K562 (cell line): ENCODE measurements at regions not wholly inside any gene's neighbourhood (a gene's known extent, or its start where the extent isn't known, plus 50 kb on each side); places are given as distances from the start of the nearest gene placed in this dataset.

ENCODE experiments used
- ATAC-seq: fragments of 200-7000 bp; cut with Tn5 transposase; 3 replicates; pipeline ENCODE4 v1.9.1; 2020; ENCODE audit warnings: moderate library complexity
- BruUV-seq: library from RNA; stranded (reverse); fragments of 400-500 nt; replicated peaks from 2 replicates; lab custom pipeline; 2021; lab: Mats Ljungman, UMichigan
- CTCF ChIA-PET: fragments of 300-600 bp; formaldehyde crosslinking; extraction: SDS; loops from one replicate; lab custom pipeline; 2021; ENCODE audit warnings: low intra/inter-chr PET ratio; lab: Yijun Ruan, JAX
- POLR2A ChIA-PET: fragments of 300-600, 350-650 bp; sonication (Branson Sonifier 250); formaldehyde crosslinking; extraction: SDS; loops from one replicate; lab custom pipeline; 2021; ENCODE audit warnings: antibody characterized with exemption, inconsistent platforms; lab: Yijun Ruan, JAX
- DNase-seq, 4 experiments: peaks; one replicate each; pipeline versions ENCODE4 v3.0.0 to v3.0.0-alpha.2; 2011 to 2018; ENCODE audit warnings: low spot score in 3 of 4, mixed read lengths in 3 of 4; ENCODE audit errors: extremely low read depth in 1 of 4
- FAIRE-seq: peaks from 2 replicates; lab custom pipeline; 2011; peaks lifted over from hg19 to GRCh38; lab: Jason Lieb, UNC
- H2AFZ ChIP-seq: 2 replicates; pipeline ENCODE4 v1.6.0; 2011; ENCODE audit warnings: low read depth, low read length, control low read depth, inconsistent platforms
- H3K27ac ChIP-seq: fragments of 200-600 bp; 3 replicates; pipeline ENCODE4 v1.8.0; 2011; ENCODE audit warnings: low read depth, mild to moderate bottlenecking, control low read depth, inconsistent platforms, low read length, moderate library complexity, mixed read lengths; ENCODE audit errors: extremely low read depth
- H3K27me3 ChIP-seq, 2 experiments: fragments of 300-600 bp in 1 of 2; 2 replicates in 1 of 2; 3 replicates in 1 of 2; pipeline versions ENCODE4 v1.6.0 to v1.8.0; 2011; ENCODE audit warnings: inconsistent platforms in 2 of 2, low read length in 2 of 2, mild to moderate bottlenecking in 1 of 2, mixed read lengths in 1 of 2, moderate library complexity in 1 of 2; ENCODE audit not compliant: control insufficient read depth in 2 of 2, insufficient read depth in 2 of 2
- H3K36me3 ChIP-seq: fragments of 300-600 bp; 3 replicates; pipeline ENCODE4 v1.8.0; 2011; ENCODE audit warnings: mild to moderate bottlenecking, low read length, inconsistent platforms; ENCODE audit not compliant: control insufficient read depth, insufficient read depth
- H3K4me1 ChIP-seq, 2 experiments: fragments of 200-600 bp in 1 of 2; replicated peaks in 1 of 2; 2 replicates in 1 of 2; 3 replicates in 1 of 2; pipeline versions ENCODE4 v1.5.1 to v1.8.0; 2011; ENCODE audit warnings: inconsistent platforms in 2 of 2, low read length in 2 of 2, mild to moderate bottlenecking in 1 of 2, mixed read lengths in 1 of 2, moderate library complexity in 1 of 2; ENCODE audit not compliant: control insufficient read depth in 2 of 2, insufficient read depth in 2 of 2
- H3K4me2 ChIP-seq: 2 replicates; pipeline ENCODE4 v1.6.1; 2011; ENCODE audit warnings: low read length, control low read depth, inconsistent platforms, mixed read lengths; ENCODE audit not compliant: insufficient read depth
- H3K4me3 ChIP-seq: fragments of 200-600 bp; sonication (generic), shearing (Covaris generic); 2 replicates; pipeline ENCODE4 v1.5.1; 2016; ENCODE audit warnings: control low read depth, inconsistent platforms
- H3K79me2 ChIP-seq: fragments of 200-600 bp; 3 replicates; pipeline ENCODE4 v1.8.0; 2011; ENCODE audit warnings: low read length, inconsistent platforms; ENCODE audit not compliant: control insufficient read depth, insufficient read depth
- H3K9ac ChIP-seq, 2 experiments: 2 replicates each; pipeline versions ENCODE4 v1.6.0 to v1.6.1; 2011; ENCODE audit warnings: low read depth in 2 of 2, low read length in 2 of 2, control low read depth in 1 of 2, inconsistent platforms in 1 of 2, mild to moderate bottlenecking in 1 of 2, mixed read lengths in 1 of 2; ENCODE audit not compliant: insufficient read depth in 1 of 2
- H3K9me1 ChIP-seq: one replicate; pipeline ENCODE4 v1.6.0; 2011; ENCODE audit warnings: inconsistent platforms, mild to moderate bottlenecking, low read length, moderate library complexity; ENCODE audit not compliant: control insufficient read depth, insufficient read depth
- H3K9me3 ChIP-seq: replicated peaks from 2 replicates; pipeline ENCODE4 v1.5.1; 2011; ENCODE audit warnings: low read depth, low read length, inconsistent platforms; ENCODE audit not compliant: control insufficient read depth, insufficient read depth
- H4K20me1 ChIP-seq: replicated peaks from 2 replicates; pipeline ENCODE4 v1.6.1; 2011; ENCODE audit warnings: low read length, inconsistent platforms, mixed read lengths; ENCODE audit not compliant: control insufficient read depth, insufficient read depth
- HNRNPUL1 ChIP-seq: fragments of 200-400 bp; formaldehyde crosslinking; IDR thresholded peaks from 2 replicates; pipeline ENCODE4 v1.6.1; 2017; ENCODE audit warnings: low read length
- JUNB ChIP-seq: fragments of 450-650 bp; formaldehyde crosslinking; conservative IDR thresholded peaks from 2 replicates; pipeline ENCODE4 v1.4.0; 2020; ENCODE audit warnings: mild to moderate bottlenecking
- KAT2B ChIP-seq: IDR thresholded peaks from one replicate; pipeline ENCODE4 v1.6.1; 2012; ENCODE audit warnings: low read depth, mild to moderate bottlenecking, control low read depth, inconsistent platforms, low read length, moderate library complexity
- MYBL2 ChIP-seq, 2 experiments: fragments of 450-650 bp in 1 of 2; sonication (generic) in 1 of 2; formaldehyde crosslinking in 1 of 2; IDR thresholded peaks; 2 replicates each; pipeline versions ENCODE4 v1.6.1 to v1.8.1; 2017 to 2022; ENCODE audit warnings: borderline replicate concordance in 1 of 2, inconsistent platforms in 1 of 2, low read depth in 1 of 2, mild to moderate bottlenecking in 1 of 2, missing genetic modification reagents in 1 of 2, moderate library complexity in 1 of 2
- NFXL1 ChIP-seq: fragments of 450-650 bp; formaldehyde crosslinking; IDR thresholded peaks from 2 replicates; pipeline ENCODE4 v1.4.0; 2021; ENCODE audit warnings: mild to moderate bottlenecking
- POLR3G ChIP-seq: IDR thresholded peaks from 2 replicates; pipeline ENCODE4 v1.6.1; 2011; ENCODE audit not compliant: insufficient read length, insufficient replicate concordance; ENCODE audit errors: extremely low read depth
- POU5F1 ChIP-seq: fragments of 150-350 bp; IDR thresholded peaks from 2 replicates; pipeline ENCODE4 v1.6.1; 2014; ENCODE audit warnings: borderline replicate concordance, low read length, low read depth, mild to moderate bottlenecking; ENCODE audit not compliant: partially characterized antibody
- RAD21 ChIP-seq, 2 experiments: fragments of 250-450 bp in 1 of 2; fragments of 450-650 bp in 1 of 2; sonication (Bioruptor Pico) in 1 of 2; formaldehyde crosslinking in 1 of 2; IDR thresholded peaks in 1 of 2; conservative IDR thresholded peaks in 1 of 2; 2 replicates each; pipeline versions ENCODE4 v1.4.0 to v1.8.0; 2020 to 2022; ENCODE audit warnings: mild to moderate bottlenecking in 2 of 2, moderate library complexity in 1 of 2
- SREBF1 ChIP-seq: fragments of 150-350 bp; IDR thresholded peaks from 2 replicates; pipeline ENCODE4 v1.6.1; 2014; ENCODE audit warnings: antibody characterized with exemption, low read depth, low read length, borderline replicate concordance
- SREBF2 ChIP-seq: sonication (generic); formaldehyde crosslinking; IDR thresholded peaks from 2 replicates; pipeline ENCODE4 v1.4.0; 2020; ENCODE audit warnings: mild to moderate bottlenecking, missing genetic modification reagents
- STAG1 ChIP-seq: sonication (generic); formaldehyde crosslinking; IDR thresholded peaks from 2 replicates; pipeline ENCODE4 v1.5.0; 2020; ENCODE audit warnings: missing genetic modification reagents, borderline replicate concordance
- WGBS: fragments of 100-300 bp; shearing (Covaris generic); methylation state at CpG from one replicate; pipeline ENCODE4 v1.1.6; 2016; ENCODE audit warnings: low coverage, mixed read lengths; ENCODE audit not compliant: insufficient coverage; ENCODE audit errors: missing lambda C conversion rate; 5-methylcytosine and 5-hydroxymethylcytosine counted together
- in situ Hi-C: fragments of 300-500 bp; cut with MboI; formaldehyde crosslinking; loops from 4 replicates; pipeline ENCODE4 v1.15.0; 2018; ENCODE audit warnings: inconsistent platforms, mixed read lengths
- intact Hi-C: fragments of 100-400 bp; cut with micrococcal nuclease; formaldehyde crosslinking; loops from 2 replicates; pipeline ENCODE4 v1.14.2; 2022
- TF ChIP-seq, protein P1 (sequence below): fragments of 450-650 bp; IDR thresholded peaks from 2 replicates; pipeline ENCODE4 v1.6.1; 2016; ENCODE audit warnings: borderline replicate concordance
- TF ChIP-seq, protein P2 (sequence below): fragments of 450-650 bp; formaldehyde crosslinking; IDR thresholded peaks from 2 replicates; pipeline ENCODE4 v1.4.0; 2022; ENCODE audit warnings: mild to moderate bottlenecking, moderate library complexity
- TF ChIP-seq, protein P3 (sequence below): IDR thresholded peaks from 3 replicates; pipeline ENCODE4 v1.6.1; 2011; ENCODE audit warnings: borderline replicate concordance, mild to moderate bottlenecking; ENCODE audit not compliant: insufficient read length, insufficient read depth

GRCh38 chr6:126535595-126535994, 195.7 kb downstream of the CENPW start:
- no peaks in the 10 kb centered on the region for H4K20me1 ChIP-seq
- intact Hi-C loops (no loop called here), in situ Hi-C loops (no loop called here)
- H3K27me3 ChIP-seq = no peaks in the 10 kb centered on the region
- no peaks in the 10 kb centered on the region for H3K9me1 ChIP-seq
- POLR2A ChIA-PET = no interaction called here
- BruUV-seq = no TSS peak
- DNase-seq (no peak), FAIRE-seq (no peak), ATAC-seq (no peak)
- 6% methylated on average over 3 of the region's 3 CpGs for WGBS
- no peaks in the 10 kb centered on the region for H3K79me2 ChIP-seq
- H3K4me2 ChIP-seq = no peak overlapping the region
- H2AFZ ChIP-seq = no peak overlapping the region
- H3K4me1 ChIP-seq = no peaks in the 10 kb centered on the region
- CTCF ChIA-PET = no interaction called here
- H3K4me3 ChIP-seq = no peak overlapping the region
- no peaks in the 10 kb centered on the region for H3K9me3 ChIP-seq
- no peaks in the 10 kb centered on the region for H3K36me3 ChIP-seq
- H3K27ac ChIP-seq = no peak overlapping the region
- H3K9ac ChIP-seq = no peak overlapping the region
- TF ChIP-seq SREBF2 (no peak), RAD21 (CRISPR knock-in tag; conservative IDR thresholded peaks at IDR 0.05 in 1 of 2, IDR thresholded peaks at IDR 0.05 in 1 of 2) (no peak), POLR3G (no peak), STAG1 (CRISPR knock-in tag) (no peak), HNRNPUL1 (no peak), SREBF1 (no peak), KAT2B (no peak), JUNB (CRISPR knock-in tag) (no peak), MYBL2 (IDR thresholded peaks at IDR 0.05; ENCODE audit: low read depth) (no peak), MYBL2 (CRISPR knock-in tag; IDR thresholded peaks at IDR 0.05; ENCODE audit: borderline replicate concordance) (no peak), NFXL1 (CRISPR knock-in tag) (no peak), POU5F1 (no peak)
- TF ChIP-seq, protein P1, sequence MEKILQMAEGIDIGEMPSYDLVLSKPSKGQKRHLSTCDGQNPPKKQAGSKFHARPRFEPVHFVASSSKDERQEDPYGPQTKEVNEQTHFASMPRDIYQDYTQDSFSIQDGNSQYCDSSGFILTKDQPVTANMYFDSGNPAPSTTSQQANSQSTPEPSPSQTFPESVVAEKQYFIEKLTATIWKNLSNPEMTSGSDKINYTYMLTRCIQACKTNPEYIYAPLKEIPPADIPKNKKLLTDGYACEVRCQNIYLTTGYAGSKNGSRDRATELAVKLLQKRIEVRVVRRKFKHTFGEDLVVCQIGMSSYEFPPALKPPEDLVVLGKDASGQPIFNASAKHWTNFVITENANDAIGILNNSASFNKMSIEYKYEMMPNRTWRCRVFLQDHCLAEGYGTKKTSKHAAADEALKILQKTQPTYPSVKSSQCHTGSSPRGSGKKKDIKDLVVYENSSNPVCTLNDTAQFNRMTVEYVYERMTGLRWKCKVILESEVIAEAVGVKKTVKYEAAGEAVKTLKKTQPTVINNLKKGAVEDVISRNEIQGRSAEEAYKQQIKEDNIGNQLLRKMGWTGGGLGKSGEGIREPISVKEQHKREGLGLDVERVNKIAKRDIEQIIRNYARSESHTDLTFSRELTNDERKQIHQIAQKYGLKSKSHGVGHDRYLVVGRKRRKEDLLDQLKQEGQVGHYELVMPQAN = no peak
- TF ChIP-seq, protein P2, sequence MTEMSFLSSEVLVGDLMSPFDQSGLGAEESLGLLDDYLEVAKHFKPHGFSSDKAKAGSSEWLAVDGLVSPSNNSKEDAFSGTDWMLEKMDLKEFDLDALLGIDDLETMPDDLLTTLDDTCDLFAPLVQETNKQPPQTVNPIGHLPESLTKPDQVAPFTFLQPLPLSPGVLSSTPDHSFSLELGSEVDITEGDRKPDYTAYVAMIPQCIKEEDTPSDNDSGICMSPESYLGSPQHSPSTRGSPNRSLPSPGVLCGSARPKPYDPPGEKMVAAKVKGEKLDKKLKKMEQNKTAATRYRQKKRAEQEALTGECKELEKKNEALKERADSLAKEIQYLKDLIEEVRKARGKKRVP (CRISPR knock-in tag) = no peak
- TF ChIP-seq, protein P3, sequence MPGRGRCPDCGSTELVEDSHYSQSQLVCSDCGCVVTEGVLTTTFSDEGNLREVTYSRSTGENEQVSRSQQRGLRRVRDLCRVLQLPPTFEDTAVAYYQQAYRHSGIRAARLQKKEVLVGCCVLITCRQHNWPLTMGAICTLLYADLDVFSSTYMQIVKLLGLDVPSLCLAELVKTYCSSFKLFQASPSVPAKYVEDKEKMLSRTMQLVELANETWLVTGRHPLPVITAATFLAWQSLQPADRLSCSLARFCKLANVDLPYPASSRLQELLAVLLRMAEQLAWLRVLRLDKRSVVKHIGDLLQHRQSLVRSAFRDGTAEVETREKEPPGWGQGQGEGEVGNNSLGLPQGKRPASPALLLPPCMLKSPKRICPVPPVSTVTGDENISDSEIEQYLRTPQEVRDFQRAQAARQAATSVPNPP = no peak
